HepG2 (cell line): ENCODE measurements at regions not wholly inside any gene's neighbourhood (a gene's known extent, or its start where the extent isn't known, plus 50 kb on each side); places are given as distances from the start of the nearest gene placed in this dataset.

Source experiments
- ATRX ChIP-seq: sonication (generic); formaldehyde crosslinking; IDR thresholded peaks from 2 replicates; pipeline ENCODE4 v1.4.0; 2020; ENCODE audit warnings: missing genetic modification reagents, borderline replicate concordance
- ELF3 ChIP-seq: IDR thresholded peaks from 2 replicates; pipeline ENCODE4 v1.6.1; 2016; ENCODE audit warnings: missing genetic modification reagents, missing compliant biosample characterization
- HMGXB3 ChIP-seq: sonication (generic); formaldehyde crosslinking; IDR thresholded peaks from 2 replicates; pipeline ENCODE4 v1.4.0; 2020; ENCODE audit warnings: missing genetic modification reagents, borderline replicate concordance
- JUN ChIP-seq: sonication (generic); formaldehyde crosslinking; IDR thresholded peaks from 2 replicates; pipeline ENCODE4 v1.4.0; 2020; ENCODE audit warnings: mild to moderate bottlenecking, missing genetic modification reagents
- KLF6 ChIP-seq: IDR thresholded peaks from 2 replicates; pipeline ENCODE4 v1.8.0; 2016; ENCODE audit warnings: missing biosample characterization, missing genetic modification reagents
- PITX1 ChIP-seq: sonication (generic); formaldehyde crosslinking; IDR thresholded peaks from 2 replicates; pipeline ENCODE4 v1.5.1; 2020; ENCODE audit warnings: mild to moderate bottlenecking, missing genetic modification reagents
- RCOR2 ChIP-seq: IDR thresholded peaks from 2 replicates; pipeline ENCODE4 v1.6.1; 2016; ENCODE audit warnings: missing biosample characterization, missing genetic modification reagents
- SP4 ChIP-seq: sonication (generic); formaldehyde crosslinking; IDR thresholded peaks from 2 replicates; pipeline ENCODE4 v1.8.1; 2023; ENCODE audit warnings: mild to moderate bottlenecking, missing genetic modification reagents
- SYNCRIP ChIP-seq: fragments of 200-400 bp; formaldehyde crosslinking; IDR thresholded peaks from 2 replicates; pipeline ENCODE4 v1.6.1; 2018; ENCODE audit warnings: mild to moderate bottlenecking, low read depth, low read length; ENCODE audit not compliant: insufficient read depth
- ZNF180 ChIP-seq: sonication (generic); formaldehyde crosslinking; IDR thresholded peaks from 2 replicates; pipeline ENCODE4 v1.4.0; 2020; ENCODE audit warnings: low read depth, missing genetic modification reagents, borderline replicate concordance
- ZNF574 ChIP-seq: sonication (generic); formaldehyde crosslinking; IDR thresholded peaks from 2 replicates; pipeline ENCODE4 v1.4.0; 2020; ENCODE audit warnings: missing genetic modification reagents
- ZNF577 ChIP-seq: sonication (generic); formaldehyde crosslinking; IDR thresholded peaks from 2 replicates; pipeline ENCODE4 v1.4.0; 2020; ENCODE audit warnings: mild to moderate bottlenecking, low read depth, missing genetic modification reagents, borderline replicate concordance

- TF ChIP-seq JUN (CRISPR knock-in tag) (no peak), ZNF574 (CRISPR knock-in tag) (no peak), ZNF180 (CRISPR knock-in tag) (0 out of 2 replicates have a peak, but pooled peaks have one; percentile 33), HMGXB3 (no peak), ZNF577 (CRISPR knock-in tag) (no peak), ATRX (CRISPR knock-in tag) (no peak), KLF6 (CRISPR knock-in tag) (no peak), SP4 (CRISPR knock-in tag) (0 out of 2 replicates have a peak, but pooled peaks have one; percentile 51), RCOR2 (CRISPR knock-in tag) (no peak), ELF3 (CRISPR knock-in tag) (no peak), SYNCRIP (no peak), PITX1 (no peak)
These were observed 219.3 kb upstream of the SH3BP4 start (continued) for GRCh38 chr2:234732404-234733092.
